Kidney epithelial cell (primary cell): ENCODE measurements at regions not wholly inside any gene's neighbourhood (a gene's known extent, or its start where the extent isn't known, plus 50 kb on each side); places are given as distances from the start of the nearest gene placed in this dataset.

ENCODE experiments used
- DNase-seq: peaks from one replicate; pipeline ENCODE4 v3.0.0-alpha.2; 2010; ENCODE audit warnings: low read depth
- H3K27me3 ChIP-seq: 2 replicates; pipeline ENCODE4 v1.6.0; 2011; ENCODE audit warnings: low read length; ENCODE audit not compliant: control insufficient read depth, insufficient read depth
- H3K36me3 ChIP-seq: 2 replicates; pipeline ENCODE4 v1.5.1; 2011; ENCODE audit warnings: low read length; ENCODE audit not compliant: control insufficient read depth, insufficient read depth
- H3K4me3 ChIP-seq: 2 replicates; pipeline ENCODE4 v1.5.1; 2011; ENCODE audit warnings: low read depth, mild to moderate bottlenecking, control low read depth, low read length
- CTCF ChIP-seq: IDR thresholded peaks from 2 replicates; pipeline ENCODE4 v1.5.1; 2011; ENCODE audit warnings: mild to moderate bottlenecking, moderate library complexity, low read length, control low read depth, inconsistent platforms; ENCODE audit not compliant: insufficient read depth, poor library complexity, severe bottlenecking

DNA sequence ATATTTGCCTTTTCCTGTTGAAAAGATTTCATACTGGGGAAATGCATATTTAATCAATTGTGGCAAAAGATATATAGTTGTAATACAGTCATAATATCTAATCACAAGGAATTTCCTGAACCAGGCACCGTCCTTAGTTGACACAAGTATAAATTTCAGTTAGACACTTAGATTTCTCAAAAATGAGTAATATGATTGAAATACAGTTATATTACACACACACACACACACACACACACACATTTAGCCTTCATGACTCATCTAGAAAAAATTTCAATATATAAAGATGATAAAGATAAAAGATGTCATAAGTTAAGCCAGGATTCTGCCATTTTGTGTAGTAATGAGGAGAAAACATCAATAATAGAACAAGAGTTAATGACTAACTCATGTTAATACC, 258.4 kb upstream of the ZNF804A start:
- no peak overlapping the region for H3K4me3 ChIP-seq
- TF ChIP-seq CTCF: no peak
- no peaks in the 10 kb centered on the region for H3K36me3 ChIP-seq
- no peaks in the 10 kb centered on the region for H3K27me3 ChIP-seq
- DNase-seq: no peak

DNA sequence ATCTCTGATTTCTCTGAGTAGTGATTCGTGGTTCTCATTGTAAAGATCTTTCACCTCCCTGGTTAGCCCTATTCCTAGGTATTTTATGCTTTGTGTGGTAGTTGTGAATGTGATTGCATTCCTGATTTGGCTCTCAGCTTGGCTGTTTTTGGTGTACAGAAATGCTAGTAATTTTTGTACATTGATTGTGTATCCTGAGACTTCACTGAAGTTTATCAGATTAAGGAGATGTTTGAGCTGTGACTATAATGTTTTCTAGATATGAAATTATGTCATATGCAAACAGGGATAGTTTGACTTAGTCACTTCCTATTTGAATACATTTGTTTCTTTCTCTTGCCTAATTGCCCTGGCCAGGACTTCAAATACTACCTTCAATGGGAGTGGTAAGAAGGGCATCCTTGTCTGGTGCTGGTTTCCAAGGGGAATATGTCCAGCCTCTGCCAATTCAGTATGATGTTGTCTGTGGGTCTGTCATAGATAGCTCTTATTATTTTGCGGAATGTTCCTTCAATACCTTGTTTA, 251.9 kb upstream of the ZNF804A start:
- no peak for TF ChIP-seq CTCF
- Histone ChIP-seq H3K27me3 (no peaks in the 10 kb centered on the region), H3K4me3 (no peak overlapping the region), H3K36me3 (no peaks in the 10 kb centered on the region)
- DNase-seq: no peak

GRCh38 chr2:184351126-184351525, 247.2 kb upstream of the ZNF804A start:
- no peak for DNase-seq
- TF ChIP-seq CTCF: no peak
- Histone ChIP-seq H3K36me3 (no peaks in the 10 kb centered on the region), H3K27me3 (no peaks in the 10 kb centered on the region), H3K4me3 (no peak overlapping the region)

- Histone ChIP-seq H3K4me3 (no peak overlapping the region), H3K27me3 (no peaks in the 10 kb centered on the region), H3K36me3 (no peaks in the 10 kb centered on the region)
- TF ChIP-seq CTCF: no peak
- no peak for DNase-seq
Measured at GRCh38 chr2:184357033-184357432, 241.3 kb upstream of the ZNF804A start.

GRCh38 chr2:184359379-184359778, 238.9 kb upstream of the ZNF804A start:
- H3K4me3 ChIP-seq: no peak overlapping the region
- no peaks in the 10 kb centered on the region for H3K36me3 ChIP-seq
- H3K27me3 ChIP-seq: no peaks in the 10 kb centered on the region
- no peak for TF ChIP-seq CTCF
- no peak for DNase-seq

- TF ChIP-seq CTCF: no peak
- Histone ChIP-seq H3K27me3 (no peaks in the 10 kb centered on the region), H3K4me3 (no peak overlapping the region), H3K36me3 (no peaks in the 10 kb centered on the region)
- no peak for DNase-seq
Measured at GRCh38 chr2:184363213-184363612, 235.1 kb upstream of the ZNF804A start.
